ENCODE measurements at regions not wholly inside any gene's neighbourhood (a gene's known extent, or its start where the extent isn't known, plus 50 kb on each side); places are given as distances from the start of the nearest gene placed in this dataset.

DNA sequence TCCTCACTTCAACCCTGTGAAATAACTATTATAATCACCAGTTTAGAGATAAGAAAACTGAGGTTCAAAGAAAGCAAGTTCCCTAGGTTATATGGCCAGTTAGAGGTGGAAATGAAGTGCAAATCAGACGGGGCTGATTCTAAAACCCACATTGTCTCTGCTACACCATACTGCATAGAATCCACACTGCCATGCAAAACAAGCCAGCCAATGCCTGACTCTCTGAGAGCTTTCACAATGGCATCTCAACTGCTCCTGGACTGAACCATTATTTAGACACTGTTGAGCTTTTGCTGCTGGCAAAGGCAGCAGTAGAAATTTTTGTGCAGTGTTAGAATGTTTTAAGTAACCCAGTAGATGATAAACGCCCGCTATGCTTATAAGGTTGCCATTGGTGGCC lies 195.2 kb upstream of the CNR1 start:
- H3K4me3 ChIP-seq (ENCODE audit: low read depth, low read length): no peak overlapping the region
- ChIA-PET CTCF (no interaction called here), POLR2A (no interaction called here)
- TF ChIP-seq, protein P1, sequence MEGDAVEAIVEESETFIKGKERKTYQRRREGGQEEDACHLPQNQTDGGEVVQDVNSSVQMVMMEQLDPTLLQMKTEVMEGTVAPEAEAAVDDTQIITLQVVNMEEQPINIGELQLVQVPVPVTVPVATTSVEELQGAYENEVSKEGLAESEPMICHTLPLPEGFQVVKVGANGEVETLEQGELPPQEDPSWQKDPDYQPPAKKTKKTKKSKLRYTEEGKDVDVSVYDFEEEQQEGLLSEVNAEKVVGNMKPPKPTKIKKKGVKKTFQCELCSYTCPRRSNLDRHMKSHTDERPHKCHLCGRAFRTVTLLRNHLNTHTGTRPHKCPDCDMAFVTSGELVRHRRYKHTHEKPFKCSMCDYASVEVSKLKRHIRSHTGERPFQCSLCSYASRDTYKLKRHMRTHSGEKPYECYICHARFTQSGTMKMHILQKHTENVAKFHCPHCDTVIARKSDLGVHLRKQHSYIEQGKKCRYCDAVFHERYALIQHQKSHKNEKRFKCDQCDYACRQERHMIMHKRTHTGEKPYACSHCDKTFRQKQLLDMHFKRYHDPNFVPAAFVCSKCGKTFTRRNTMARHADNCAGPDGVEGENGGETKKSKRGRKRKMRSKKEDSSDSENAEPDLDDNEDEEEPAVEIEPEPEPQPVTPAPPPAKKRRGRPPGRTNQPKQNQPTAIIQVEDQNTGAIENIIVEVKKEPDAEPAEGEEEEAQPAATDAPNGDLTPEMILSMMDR (IDR thresholded peaks at IDR 0.05; ENCODE audit: insufficient read depth, low read length, missing control alignments): no peak
- no peak for DNase-seq (ENCODE audit: low read depth, low spot score)

DNA sequence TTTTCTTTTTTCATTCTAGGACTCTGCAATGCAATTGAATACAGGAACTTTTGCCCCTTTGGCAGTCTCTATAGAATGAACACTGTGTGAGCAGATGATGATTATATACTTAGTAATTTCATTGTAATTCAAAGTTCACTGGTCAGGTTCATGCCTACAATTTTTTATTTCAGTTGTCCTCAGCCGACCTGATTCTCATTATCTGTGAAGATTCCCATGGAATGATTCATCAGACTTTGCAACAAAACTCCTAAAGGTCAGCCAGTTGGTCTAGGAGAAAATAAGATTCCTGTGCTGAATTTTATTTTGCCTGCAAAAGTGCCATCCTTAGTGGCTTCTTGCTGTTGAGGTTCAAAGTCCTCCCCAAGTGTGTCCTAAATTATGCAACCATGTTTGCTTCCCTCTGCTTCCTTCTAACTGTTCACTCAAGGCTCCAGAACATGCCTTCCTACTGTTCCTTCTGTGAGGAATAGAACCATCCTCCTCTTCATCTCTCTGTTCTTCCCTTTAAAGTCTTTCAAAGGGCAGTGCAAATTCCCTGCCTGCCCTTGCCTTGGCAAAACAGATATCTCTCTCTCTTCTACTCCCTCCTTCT lies 194.2 kb upstream of the CNR1 start:
- CTCF ChIA-PET: no interaction called here
- H3K4me3 ChIP-seq (ENCODE audit: low read depth, low read length): no peak overlapping the region
- POLR2A ChIA-PET: no interaction called here
- TF ChIP-seq, protein P1 (IDR thresholded peaks at IDR 0.05; ENCODE audit: insufficient read depth, low read length, missing control alignments): no peak
- DNase-seq (ENCODE audit: low read depth, low spot score): no peak

DNA sequence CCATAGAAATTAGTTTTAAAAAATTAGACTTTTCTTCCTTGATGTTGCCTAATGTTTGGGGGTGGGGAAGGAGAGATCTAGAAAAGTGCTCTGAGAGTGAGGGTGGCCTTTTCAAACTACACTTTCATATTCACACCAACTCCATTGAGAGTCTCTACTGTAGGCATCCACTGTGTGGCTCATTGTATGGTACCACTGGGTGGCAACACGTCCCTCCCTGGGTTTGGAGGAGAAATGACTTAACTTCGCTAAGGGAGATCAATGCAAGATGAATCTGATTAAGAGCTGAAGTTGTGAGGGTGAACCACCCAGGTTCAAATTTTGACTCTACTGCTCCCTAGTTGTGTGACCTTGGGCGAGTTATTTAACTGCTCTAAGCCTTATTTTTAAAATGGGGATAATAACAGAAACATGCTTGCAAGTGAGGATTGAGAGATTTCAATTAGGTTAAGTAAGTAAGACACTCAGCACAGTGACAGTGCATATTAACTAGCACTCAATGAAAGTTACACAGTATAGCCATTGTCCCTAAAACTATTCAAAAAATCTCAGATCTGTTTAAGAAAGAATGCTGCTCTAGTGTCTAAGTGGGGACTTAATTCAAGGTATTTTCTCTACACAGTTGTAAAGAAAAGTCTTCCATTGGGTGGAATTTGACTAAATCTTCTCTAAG lies 193.5 kb upstream of the CNR1 start:
- H3K4me3 ChIP-seq (ENCODE audit: low read depth, low read length): no peak overlapping the region
- DNase-seq (ENCODE audit: low read depth, low spot score): no peak
- ChIA-PET POLR2A (no interaction called here), CTCF (no interaction called here)
- TF ChIP-seq, protein P1 (IDR thresholded peaks at IDR 0.05; ENCODE audit: insufficient read depth, low read length, missing control alignments): no peak

GRCh38 chr6:88358846-88359245 lies 192.7 kb upstream of the CNR1 start:
- ChIA-PET CTCF (no interaction called here), POLR2A (no interaction called here)
- no peak overlapping the region for H3K4me3 ChIP-seq (ENCODE audit: low read depth, low read length)
- TF ChIP-seq, protein P1 (IDR thresholded peaks at IDR 0.05; ENCODE audit: insufficient read depth, low read length, missing control alignments): no peak
- no peak for DNase-seq (ENCODE audit: low read depth, low spot score)

DNA sequence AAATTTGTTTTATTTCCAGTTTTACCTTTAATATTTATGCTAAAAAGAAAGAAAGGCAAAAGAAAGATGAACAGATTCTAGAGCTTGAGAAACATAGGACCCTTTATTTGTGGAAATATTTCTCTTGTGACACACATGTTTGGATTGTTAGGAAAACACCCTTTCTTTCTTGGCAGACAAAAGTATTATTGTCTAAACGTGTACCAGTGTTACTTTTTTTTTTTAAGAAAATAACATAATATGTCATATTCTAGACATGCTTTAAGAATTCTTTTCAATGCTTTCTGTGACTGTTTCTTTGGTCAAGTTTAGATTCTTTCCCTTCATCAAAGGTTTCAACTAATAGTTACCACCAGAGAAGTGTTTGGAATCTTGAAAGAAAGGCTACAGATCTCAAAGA lies 183.4 kb upstream of the CNR1 start:
- POLR2A ChIA-PET: no interaction called here
- CTCF ChIA-PET: no interaction called here
- TF ChIP-seq, protein P1 (IDR thresholded peaks at IDR 0.05; ENCODE audit: insufficient read depth, low read length, missing control alignments): no peak
- H3K4me3 ChIP-seq (ENCODE audit: low read depth, low read length): no peak overlapping the region
- DNase-seq (ENCODE audit: low read depth, low spot score): no peak

- TF ChIP-seq, protein P1 (IDR thresholded peaks at IDR 0.05; ENCODE audit: insufficient read depth, low read length, missing control alignments): no peak
- DNase-seq (ENCODE audit: low read depth, low spot score): no peak
- no peak overlapping the region for H3K4me3 ChIP-seq (ENCODE audit: low read depth, low read length)
- ChIA-PET CTCF (no interaction called here), POLR2A (no interaction called here)
Observed at GRCh38 chr6:88342336-88342735, 176.2 kb upstream of the CNR1 start.

All from AG04449 (cell line).